Glutamatergic neuron (in vitro differentiated cells): ENCODE measurements at regions not wholly inside any gene's neighbourhood (a gene's known extent, or its start where the extent isn't known, plus 50 kb on each side); places are given as distances from the start of the nearest gene placed in this dataset.

Source experiments
- DNase-seq: peaks from one replicate; pipeline ENCODE4 v3.0.0; 2022
- H3K27ac Mint-ChIP-seq: one replicate; pipeline ENCODE4 v1.8.0; 2020; ENCODE audit warnings: mild to moderate bottlenecking, mixed read lengths, inconsistent platforms; ENCODE audit not compliant: unreplicated experiment
- H3K27me3 Mint-ChIP-seq: one replicate; pipeline ENCODE4 v1.8.0; 2020; ENCODE audit warnings: mild to moderate bottlenecking, moderate library complexity, mixed read lengths, inconsistent platforms; ENCODE audit not compliant: unreplicated experiment
- H3K36me3 Mint-ChIP-seq: one replicate; pipeline ENCODE4 v1.8.0; 2020; ENCODE audit warnings: mild to moderate bottlenecking, mixed read lengths, inconsistent platforms; ENCODE audit not compliant: unreplicated experiment
- H3K4me1 Mint-ChIP-seq: one replicate; pipeline ENCODE4 v1.8.0; 2020; ENCODE audit warnings: mild to moderate bottlenecking, low read depth, mixed read lengths, inconsistent platforms; ENCODE audit not compliant: unreplicated experiment
- H3K4me3 Mint-ChIP-seq: one replicate; pipeline ENCODE4 v1.8.0; 2020; ENCODE audit warnings: mild to moderate bottlenecking, mixed read lengths, inconsistent platforms; ENCODE audit not compliant: unreplicated experiment
- H3K9me3 Mint-ChIP-seq: one replicate; pipeline ENCODE4 v1.8.0; 2020; ENCODE audit warnings: mild to moderate bottlenecking, moderate library complexity, mixed read lengths, inconsistent platforms; ENCODE audit not compliant: unreplicated experiment
- TF ChIP-seq, protein P1 (sequence below): fragments of 200-600 bp; sonication (generic); IDR thresholded peaks from one replicate; pipeline ENCODE4 v1.5.0; 2021; ENCODE audit not compliant: partially characterized antibody, unreplicated experiment

DNA sequence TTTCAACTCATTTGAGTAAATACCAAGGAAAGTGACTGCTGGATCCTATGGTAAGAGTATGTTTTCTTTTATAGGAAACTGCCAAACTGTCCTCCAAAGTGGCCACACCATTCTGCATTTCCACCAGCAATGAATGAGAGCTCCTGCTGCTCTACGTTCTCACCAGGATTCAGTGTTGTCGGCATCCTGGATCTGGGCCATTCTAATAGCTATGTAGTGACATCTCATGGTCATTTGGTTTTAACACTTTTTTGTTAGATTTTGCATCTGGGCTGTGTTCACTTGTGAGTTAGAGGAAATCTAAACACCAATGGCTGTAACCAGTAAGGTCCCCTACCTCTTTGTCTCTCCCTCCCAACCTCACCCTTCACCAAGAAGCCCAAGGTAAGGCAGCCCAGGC lies 115.9 kb downstream of the ATPSCKMT start:
- TF ChIP-seq, protein P1, sequence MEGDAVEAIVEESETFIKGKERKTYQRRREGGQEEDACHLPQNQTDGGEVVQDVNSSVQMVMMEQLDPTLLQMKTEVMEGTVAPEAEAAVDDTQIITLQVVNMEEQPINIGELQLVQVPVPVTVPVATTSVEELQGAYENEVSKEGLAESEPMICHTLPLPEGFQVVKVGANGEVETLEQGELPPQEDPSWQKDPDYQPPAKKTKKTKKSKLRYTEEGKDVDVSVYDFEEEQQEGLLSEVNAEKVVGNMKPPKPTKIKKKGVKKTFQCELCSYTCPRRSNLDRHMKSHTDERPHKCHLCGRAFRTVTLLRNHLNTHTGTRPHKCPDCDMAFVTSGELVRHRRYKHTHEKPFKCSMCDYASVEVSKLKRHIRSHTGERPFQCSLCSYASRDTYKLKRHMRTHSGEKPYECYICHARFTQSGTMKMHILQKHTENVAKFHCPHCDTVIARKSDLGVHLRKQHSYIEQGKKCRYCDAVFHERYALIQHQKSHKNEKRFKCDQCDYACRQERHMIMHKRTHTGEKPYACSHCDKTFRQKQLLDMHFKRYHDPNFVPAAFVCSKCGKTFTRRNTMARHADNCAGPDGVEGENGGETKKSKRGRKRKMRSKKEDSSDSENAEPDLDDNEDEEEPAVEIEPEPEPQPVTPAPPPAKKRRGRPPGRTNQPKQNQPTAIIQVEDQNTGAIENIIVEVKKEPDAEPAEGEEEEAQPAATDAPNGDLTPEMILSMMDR = no peak
- H3K4me3 Mint-ChIP-seq = no peak overlapping the region
- DNase-seq = no peak
- no peaks in the 10 kb centered on the region for H3K27me3 Mint-ChIP-seq
- H3K4me1 Mint-ChIP-seq = no peaks in the 10 kb centered on the region
- H3K36me3 Mint-ChIP-seq = no peaks in the 10 kb centered on the region
- H3K27ac Mint-ChIP-seq = no peak overlapping the region
- peaks cover 2% of the 10 kb centered on the region for H3K9me3 Mint-ChIP-seq

GRCh38 chr5:10130881-10131280 lies 118.8 kb downstream of the ATPSCKMT start:
- no peak overlapping the region for H3K4me3 Mint-ChIP-seq
- H3K4me1 Mint-ChIP-seq = no peaks in the 10 kb centered on the region
- DNase-seq = no peak
- TF ChIP-seq, protein P1 = no peak
- H3K9me3 Mint-ChIP-seq = no peaks in the 10 kb centered on the region
- no peaks in the 10 kb centered on the region for H3K36me3 Mint-ChIP-seq
- H3K27ac Mint-ChIP-seq = no peak overlapping the region
- peaks cover 1% of the 10 kb centered on the region for H3K27me3 Mint-ChIP-seq

DNA sequence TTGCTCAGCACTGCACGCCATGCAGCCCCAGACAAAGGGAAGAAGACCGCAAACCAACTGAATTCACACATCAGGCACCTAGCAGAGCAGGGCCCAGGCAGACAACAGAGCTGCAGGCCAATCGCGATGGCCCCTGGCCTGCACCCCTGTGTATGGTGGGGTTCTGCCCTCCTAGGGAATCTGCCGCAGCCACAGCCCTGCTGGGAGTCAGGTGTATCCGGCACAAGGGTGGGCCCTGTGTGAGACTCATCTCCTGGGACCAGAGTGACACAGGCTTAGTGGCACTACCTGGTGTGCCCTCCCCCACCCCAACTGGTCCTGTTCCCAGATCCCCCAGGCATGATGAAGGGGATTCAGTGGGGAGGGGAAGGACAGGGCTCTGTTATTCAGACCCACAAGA lies 122.8 kb downstream of the ATPSCKMT start:
- H3K36me3 Mint-ChIP-seq = no peaks in the 10 kb centered on the region
- H3K4me3 Mint-ChIP-seq = no peak overlapping the region
- TF ChIP-seq, protein P1 = no peak
- H3K27me3 Mint-ChIP-seq = peaks cover 4% of the 10 kb centered on the region
- H3K9me3 Mint-ChIP-seq = no peaks in the 10 kb centered on the region
- H3K27ac Mint-ChIP-seq = no peak overlapping the region
- no peaks in the 10 kb centered on the region for H3K4me1 Mint-ChIP-seq
- no peak for DNase-seq

- Mint-ChIP-seq H3K36me3 (no peaks in the 10 kb centered on the region), H3K9me3 (no peaks in the 10 kb centered on the region), H3K4me3 (no peak overlapping the region), H3K27ac (no peak overlapping the region), H3K27me3 (peaks cover 4% of the 10 kb centered on the region), H3K4me1 (no peaks in the 10 kb centered on the region)
- TF ChIP-seq, protein P1 = no peak
- no peak for DNase-seq
These were observed 124.6 kb downstream of the ATPSCKMT start for GRCh38 chr5:10125116-10125515.

DNA sequence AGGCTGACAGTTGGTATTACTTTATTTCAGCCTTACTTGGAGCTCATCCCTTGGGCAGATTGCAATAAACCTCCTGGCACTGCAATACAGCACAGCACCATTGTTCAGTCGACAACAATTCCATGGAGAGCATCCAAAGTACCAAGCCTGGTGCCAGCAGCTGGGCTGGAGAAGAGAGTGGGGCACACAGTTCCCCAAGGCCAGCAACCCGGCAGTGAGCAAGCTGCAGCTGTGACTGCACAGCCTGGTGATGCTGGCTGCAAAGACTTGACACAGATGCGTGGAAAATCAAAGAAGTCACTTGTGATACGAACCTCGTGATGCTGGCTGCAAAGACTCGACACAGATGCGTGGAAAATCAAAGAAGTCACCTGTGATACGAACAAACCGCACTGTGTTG lies 125.4 kb downstream of the ATPSCKMT start:
- no peak for DNase-seq
- H3K9me3 Mint-ChIP-seq = no peaks in the 10 kb centered on the region
- no peak overlapping the region for H3K27ac Mint-ChIP-seq

More for the DNA sequence above, 125.4 kb downstream of the ATPSCKMT start:
- TF ChIP-seq, protein P1 = no peak
- H3K36me3 Mint-ChIP-seq = no peaks in the 10 kb centered on the region
- no peak overlapping the region for H3K4me3 Mint-ChIP-seq
- H3K27me3 Mint-ChIP-seq = peaks cover 4% of the 10 kb centered on the region
- no peaks in the 10 kb centered on the region for H3K4me1 Mint-ChIP-seq
